Peyer's patch (tissue), 4 donors: ENCODE measurements at regions not wholly inside any gene's neighbourhood (a gene's known extent, or its start where the extent isn't known, plus 50 kb on each side); places are given as distances from the start of the nearest gene placed in this dataset.
A peak's percentile ranks its signal among the peaks of the same experiment; 100 is the strongest.
"Not testable (repeated sequence)": the region's sequence is repeated elsewhere in the genome, so short reads cannot be mapped to it uniquely, and the experiment has no call there.

Experiments used
- DNase-seq, 3 donors: peaks; one replicate each; pipeline ENCODE4 v3.0.0-alpha.2; 2017 to 2019
- H3K27ac ChIP-seq, 4 donors: fragments of 200-600 bp; sonication (generic); one replicate each; pipeline ENCODE4 v1.5.1; 2016 to 2019
- H3K27me3 ChIP-seq, 2 donors: fragments of 200-600 bp; sonication (generic); one replicate each; pipeline ENCODE4 v1.5.1; 2019
- H3K36me3 ChIP-seq, 3 donors: fragments of 200-600 bp; sonication (generic); one replicate each; pipeline ENCODE4 v1.5.1; 2016 to 2019
- H3K4me1 ChIP-seq, 4 donors: fragments of 200-600 bp; sonication (generic); one replicate each; pipeline ENCODE4 v1.5.1; 2016 to 2019
- H3K4me3 ChIP-seq, 4 donors: fragments of 200-600 bp; sonication (generic); 1 replicate in 3 of 4; 2 replicates in 1 of 4; pipeline ENCODE4 v1.5.1; 2016 to 2019; ENCODE audit warnings: mild to moderate bottlenecking in 1 of 4
- H3K9me3 ChIP-seq, 4 donors: fragments of 200-600 bp; sonication (generic); one replicate each; pipeline ENCODE4 v1.5.1; 2016 to 2019; ENCODE audit warnings: mild to moderate bottlenecking in 1 of 4
- POLR2A ChIP-seq, 2 donors: fragments of 450-650 bp; IDR thresholded peaks; one replicate each; pipeline ENCODE4 v1.5.1; 2017; ENCODE audit warnings: antibody characterized with exemption in 2 of 2, mild to moderate bottlenecking in 2 of 2, moderate library complexity in 2 of 2
- TF ChIP-seq, protein P1 (sequence below), 6 experiments: fragments of 450-650 bp in 4 of 6; fragments of 200-600 bp in 2 of 6; sonication (generic) in 1 of 6; IDR thresholded peaks; one replicate each; pipeline ENCODE4 v1.5.1; 2017 to 2019; ENCODE audit warnings: antibody characterized with exemption in 6 of 6, mild to moderate bottlenecking in 3 of 6, moderate library complexity in 1 of 6

DNA sequence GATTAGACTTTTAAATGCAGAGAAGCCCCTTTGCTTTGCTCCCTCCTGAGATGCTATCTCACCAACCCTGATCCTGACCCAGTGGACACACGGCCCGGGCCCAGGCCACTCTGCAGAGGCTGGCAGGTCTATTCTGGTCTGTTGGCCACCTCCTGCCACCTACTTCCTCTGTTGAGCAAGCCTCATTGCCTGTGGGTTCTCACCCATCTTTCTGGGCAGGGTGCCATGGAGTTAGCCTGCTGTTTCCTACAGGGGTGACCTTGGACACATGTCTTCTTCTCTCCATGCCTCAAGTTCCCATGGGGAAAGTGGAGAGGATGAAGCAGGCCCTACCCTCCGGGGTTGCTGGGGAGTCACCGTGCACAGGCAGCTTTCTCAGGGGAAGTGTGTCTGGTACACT, 266.2 kb upstream of the IRX1 start:
- H3K27ac ChIP-seq: no peak overlapping the region
- H3K27me3 ChIP-seq: no peaks in the 10 kb centered on the region
- H3K4me1 ChIP-seq: no peaks in the 10 kb centered on the region
- H3K9me3 ChIP-seq: no peaks in the 10 kb centered on the region
- TF ChIP-seq POLR2A (IDR thresholded peaks at IDR 0.05): no peak
- TF ChIP-seq, protein P1, sequence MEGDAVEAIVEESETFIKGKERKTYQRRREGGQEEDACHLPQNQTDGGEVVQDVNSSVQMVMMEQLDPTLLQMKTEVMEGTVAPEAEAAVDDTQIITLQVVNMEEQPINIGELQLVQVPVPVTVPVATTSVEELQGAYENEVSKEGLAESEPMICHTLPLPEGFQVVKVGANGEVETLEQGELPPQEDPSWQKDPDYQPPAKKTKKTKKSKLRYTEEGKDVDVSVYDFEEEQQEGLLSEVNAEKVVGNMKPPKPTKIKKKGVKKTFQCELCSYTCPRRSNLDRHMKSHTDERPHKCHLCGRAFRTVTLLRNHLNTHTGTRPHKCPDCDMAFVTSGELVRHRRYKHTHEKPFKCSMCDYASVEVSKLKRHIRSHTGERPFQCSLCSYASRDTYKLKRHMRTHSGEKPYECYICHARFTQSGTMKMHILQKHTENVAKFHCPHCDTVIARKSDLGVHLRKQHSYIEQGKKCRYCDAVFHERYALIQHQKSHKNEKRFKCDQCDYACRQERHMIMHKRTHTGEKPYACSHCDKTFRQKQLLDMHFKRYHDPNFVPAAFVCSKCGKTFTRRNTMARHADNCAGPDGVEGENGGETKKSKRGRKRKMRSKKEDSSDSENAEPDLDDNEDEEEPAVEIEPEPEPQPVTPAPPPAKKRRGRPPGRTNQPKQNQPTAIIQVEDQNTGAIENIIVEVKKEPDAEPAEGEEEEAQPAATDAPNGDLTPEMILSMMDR (IDR thresholded peaks at IDR 0.05): no peak
- no peaks in the 10 kb centered on the region for H3K36me3 ChIP-seq
- H3K4me3 ChIP-seq: no peak overlapping the region
- DNase-seq: no peak

DNA sequence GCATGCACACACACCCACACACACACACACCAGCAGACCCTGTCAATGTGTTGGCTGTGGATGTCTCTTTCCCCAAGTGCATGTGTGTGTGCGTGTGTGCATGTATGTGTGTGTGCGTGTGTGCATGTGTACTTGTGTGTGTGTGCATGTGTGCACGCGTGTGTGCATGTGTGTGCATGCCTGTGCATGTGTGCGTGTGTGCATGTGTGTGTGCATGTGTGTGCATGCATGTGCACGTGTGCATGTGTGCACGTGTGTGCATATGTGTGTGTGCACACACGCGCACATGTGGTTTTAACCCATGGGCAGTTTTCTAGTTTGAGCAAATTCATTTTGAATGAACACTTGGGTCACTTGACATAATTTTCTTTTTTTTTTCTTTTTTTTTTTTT, 268.8 kb upstream of the IRX1 start:
- DNase-seq: no peak
- Histone ChIP-seq H3K27ac (no peak overlapping the region), H3K27me3 (no peaks in the 10 kb centered on the region), H3K36me3 (no peaks in the 10 kb centered on the region), H3K4me3 (no peak overlapping the region), H3K9me3 (no peaks in the 10 kb centered on the region), H3K4me1 (no peaks in the 10 kb centered on the region)
- TF ChIP-seq, protein P1 (IDR thresholded peaks at IDR 0.05): no peak
- TF ChIP-seq POLR2A (IDR thresholded peaks at IDR 0.05): no peak

DNA sequence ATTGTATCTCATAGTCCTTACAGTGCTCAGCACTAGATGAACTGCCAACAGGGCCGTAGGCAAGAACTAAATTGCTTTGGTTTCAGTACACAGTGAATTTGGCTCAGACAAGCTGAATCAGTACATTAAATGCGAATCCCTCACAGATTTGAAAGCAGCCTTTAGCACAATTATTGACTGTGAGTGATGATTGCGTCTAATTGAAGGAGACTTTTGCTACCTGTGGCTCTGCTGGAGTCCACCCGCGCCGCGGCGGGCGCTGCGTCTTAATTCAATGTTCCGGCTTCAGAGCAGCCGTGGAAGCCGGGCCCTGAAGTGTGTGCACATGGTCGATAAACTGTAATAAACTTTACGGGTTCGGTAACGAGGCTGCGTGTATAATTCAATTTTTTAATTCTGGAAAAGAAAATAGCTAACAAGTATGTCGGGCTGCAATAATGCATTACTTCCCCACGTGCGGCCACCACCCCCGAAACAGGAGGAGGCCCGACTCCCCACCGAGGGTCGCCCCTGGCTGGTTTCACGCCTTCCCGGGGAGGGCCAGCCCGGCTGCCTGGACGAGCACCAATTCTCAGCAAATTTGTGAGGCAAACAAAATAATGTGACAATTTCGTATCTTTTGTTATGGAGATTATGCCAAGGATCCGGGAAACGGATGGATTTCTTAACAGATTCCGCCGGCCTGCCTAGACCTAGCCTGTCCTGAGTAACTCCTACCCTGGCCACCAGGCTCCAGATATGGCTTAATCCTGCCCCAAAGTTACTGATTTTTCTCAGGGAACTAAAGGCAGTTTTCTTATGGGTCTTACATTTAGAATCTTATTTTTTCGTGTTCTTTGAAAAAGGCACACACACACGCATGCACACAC, 269.4 kb upstream of the IRX1 start:
- TF ChIP-seq POLR2A (IDR thresholded peaks at IDR 0.05): no peak
- TF ChIP-seq, protein P1 (IDR thresholded peaks at IDR 0.05): no peak
- Histone ChIP-seq H3K4me3 (no peak overlapping the region), H3K27me3 (no peaks in the 10 kb centered on the region), H3K9me3 (no peaks in the 10 kb centered on the region), H3K36me3 (no peaks in the 10 kb centered on the region), H3K4me1 (no peaks in the 10 kb centered on the region), H3K27ac (no peak overlapping the region)
- no peak for DNase-seq

DNA sequence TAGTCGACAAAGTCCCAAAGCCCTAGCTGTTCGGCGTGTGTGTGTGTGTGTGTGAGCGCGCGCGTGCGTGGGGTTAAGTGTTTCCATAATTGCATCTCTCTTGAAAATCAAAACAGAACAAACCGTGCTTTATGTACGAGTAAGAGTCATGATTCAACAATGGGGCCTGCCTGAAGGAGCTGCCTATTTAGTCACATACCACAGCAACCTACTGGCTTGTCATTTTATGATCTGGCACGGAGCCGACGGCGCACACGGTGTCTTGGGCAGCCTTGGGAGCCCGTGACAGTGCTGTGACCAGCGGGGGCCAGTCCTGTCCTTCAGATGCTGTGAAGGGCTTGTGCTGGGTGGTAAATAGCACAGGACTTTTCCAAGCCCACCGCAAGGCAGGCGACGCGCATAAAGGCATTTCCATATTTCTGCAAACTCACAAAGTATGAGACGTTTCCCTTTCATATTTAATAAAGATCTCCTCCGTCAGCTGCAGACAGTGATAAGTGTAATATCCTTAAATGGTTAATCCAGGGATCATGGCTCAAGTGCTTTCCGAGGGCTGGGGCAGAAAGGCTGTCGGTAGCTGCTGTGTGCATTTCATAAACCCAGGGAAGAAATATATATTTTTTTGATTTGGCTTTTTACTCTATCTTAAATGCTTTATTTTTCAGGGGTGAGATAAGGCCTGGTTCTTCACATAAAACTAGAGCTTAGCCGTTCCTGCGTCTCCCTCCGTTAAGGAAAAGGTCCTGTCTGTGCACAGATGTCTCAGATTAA, 270.2 kb upstream of the IRX1 start:
- H3K4me3 ChIP-seq: no peak overlapping the region
- H3K27ac ChIP-seq: no peak overlapping the region
- no peaks in the 10 kb centered on the region for H3K4me1 ChIP-seq
- H3K27me3 ChIP-seq: no peaks in the 10 kb centered on the region
- no peaks in the 10 kb centered on the region for H3K36me3 ChIP-seq
- DNase-seq: no peak
- TF ChIP-seq POLR2A (IDR thresholded peaks at IDR 0.05): no peak
- TF ChIP-seq, protein P1 (IDR thresholded peaks at IDR 0.05): no peak
- H3K9me3 ChIP-seq: no peaks in the 10 kb centered on the region

DNA sequence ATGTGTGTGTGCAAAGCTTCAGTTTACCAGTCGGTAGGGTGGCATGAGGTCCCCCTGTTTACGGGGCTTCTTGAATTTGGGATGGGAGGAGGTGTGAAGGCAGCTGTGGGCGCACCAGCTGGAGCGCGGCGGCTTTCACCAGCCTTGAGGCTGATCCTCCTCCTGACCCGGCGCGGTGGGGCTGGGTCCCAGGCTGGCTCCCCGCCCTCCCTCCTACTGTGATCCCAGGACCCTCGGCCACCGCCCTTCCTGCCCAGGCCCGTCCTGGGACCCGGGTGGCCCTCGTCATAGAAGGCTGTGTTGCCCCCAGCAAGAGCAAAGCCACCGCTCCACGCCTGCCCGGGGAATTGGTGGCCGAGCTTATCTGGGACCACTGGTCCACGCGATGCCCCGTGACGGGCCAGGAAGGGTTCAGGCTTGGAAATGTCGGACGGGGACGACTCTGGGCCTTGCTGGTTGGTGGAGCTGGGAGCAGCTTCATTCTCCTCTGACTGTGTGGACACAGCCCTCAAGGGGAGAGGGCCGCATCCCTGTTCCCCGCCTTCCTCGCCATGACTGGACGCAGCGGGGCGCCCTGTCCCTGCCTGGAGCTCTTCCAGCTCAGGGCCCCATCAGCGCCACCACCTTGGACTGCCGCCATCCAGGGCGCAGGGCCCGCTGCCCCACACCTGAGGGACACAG, 271.1 kb upstream of the IRX1 start:
- TF ChIP-seq, protein P1 (IDR thresholded peaks at IDR 0.05): no peak
- no peak for TF ChIP-seq POLR2A (IDR thresholded peaks at IDR 0.05)
- H3K27ac ChIP-seq: no peak overlapping the region
- no peak overlapping the region for H3K4me3 ChIP-seq
- no peaks in the 10 kb centered on the region for H3K36me3 ChIP-seq
- H3K4me1 ChIP-seq: no peaks in the 10 kb centered on the region
- no peaks in the 10 kb centered on the region for H3K27me3 ChIP-seq
- no peaks in the 10 kb centered on the region for H3K9me3 ChIP-seq
- DNase-seq: no peak

DNA sequence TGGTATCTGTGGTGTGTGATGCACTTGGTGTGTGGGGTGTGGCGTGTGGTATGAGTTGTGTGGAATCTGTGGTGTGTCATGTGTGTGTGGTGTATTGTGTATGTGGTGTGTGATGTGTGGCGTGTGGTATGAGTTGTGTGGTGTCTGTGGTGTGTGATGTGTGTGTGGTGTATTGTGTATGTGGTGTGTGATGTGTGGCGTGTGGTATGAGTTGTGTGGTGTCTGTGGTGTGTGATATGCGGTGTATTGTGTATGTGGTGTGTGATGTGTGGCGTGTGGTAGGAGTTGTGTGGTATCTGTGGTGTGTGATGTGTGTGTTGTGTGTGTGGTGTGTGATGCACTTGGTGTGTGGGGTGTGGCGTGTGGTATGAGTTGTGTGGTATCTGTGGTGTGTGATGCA, 271.7 kb upstream of the IRX1 start:
- not testable (repeated sequence) for H3K4me3 ChIP-seq, H3K27me3 ChIP-seq, H3K9me3 ChIP-seq, H3K27ac ChIP-seq, H3K36me3 ChIP-seq, H3K4me1 ChIP-seq
- peak in 1 of 3 donors; percentile 22 for DNase-seq
